ENCODE measurements at regions not wholly inside any gene's neighbourhood (a gene's known extent, or its start where the extent isn't known, plus 50 kb on each side); places are given as distances from the start of the nearest gene placed in this dataset.

GRCh38 chrX:8274170-8274569, 103.1 kb upstream of the VCX2 start:
- TF ChIP-seq CTCF (IDR thresholded peaks at IDR 0.05) = no peak
- no peak for TF ChIP-seq POLR2A (IDR thresholded peaks at IDR 0.05)
- no peak for TF ChIP-seq POLR2AphosphoS5 (IDR thresholded peaks at IDR 0.05)

Data from upper lobe of left lung (tissue), 4 donors.